HG02642 (cell line): ENCODE measurements at regions not wholly inside any gene's neighbourhood (a gene's known extent, or its start where the extent isn't known, plus 50 kb on each side); places are given as distances from the start of the nearest gene placed in this dataset.
"Not testable (repeated sequence)": the region's sequence is repeated elsewhere in the genome, so short reads cannot be mapped to it uniquely, and the experiment has no call there.

Experiments used
- ATAC-seq: cut with Tn5 transposase; IDR thresholded peaks from one replicate; pipeline ENCODE4 v1.9.1; 2021; ENCODE audit warnings: mild to moderate bottlenecking; ENCODE audit not compliant: unreplicated experiment, poor library complexity

- no peak for ATAC-seq
These were observed 2031.3 kb upstream of the CELF4 start for GRCh38 chr18:39596891-39597290.

DNA sequence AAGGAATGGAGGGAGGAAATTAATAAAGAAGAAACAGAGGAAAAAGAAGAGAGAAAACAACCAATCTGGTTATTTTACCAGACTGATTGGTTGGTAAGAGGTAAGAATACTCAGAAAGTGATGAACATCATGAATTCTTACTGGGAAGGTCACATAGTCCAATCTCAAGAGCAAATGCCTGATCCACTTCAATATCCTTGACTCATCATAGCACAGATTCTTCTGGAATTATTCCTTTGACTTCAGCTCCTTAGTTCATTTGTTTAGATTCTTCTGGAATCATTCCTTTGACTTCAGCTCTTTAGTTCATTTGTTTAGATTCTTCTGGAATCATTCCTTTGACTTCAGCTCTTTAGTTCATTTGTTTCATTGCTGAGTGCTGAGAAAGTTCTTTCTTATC, 2030.6 kb upstream of the CELF4 start:
- ATAC-seq: no peak

GRCh38 chr18:39594206-39594605, 2028.6 kb upstream of the CELF4 start:
- ATAC-seq: no peak

DNA sequence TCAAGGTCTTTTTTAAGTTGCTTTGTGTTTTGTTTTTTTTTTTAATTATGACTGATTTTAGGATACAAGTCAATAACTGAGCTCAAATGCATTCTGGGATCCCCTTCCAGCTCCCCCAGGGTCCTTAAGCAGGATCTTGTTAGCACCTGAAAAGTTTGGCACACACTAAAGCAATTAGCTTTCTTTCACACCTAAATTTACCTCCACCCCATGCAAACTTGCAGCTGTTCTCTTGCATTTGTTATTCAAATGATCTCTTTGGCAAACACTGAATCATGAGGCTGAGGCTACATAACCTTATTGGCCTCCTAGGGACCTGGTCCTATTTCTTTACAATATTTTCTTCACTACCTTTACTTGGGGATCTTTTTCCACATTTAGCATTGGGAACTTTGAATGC, 2026.1 kb upstream of the CELF4 start:
- no peak for ATAC-seq

DNA sequence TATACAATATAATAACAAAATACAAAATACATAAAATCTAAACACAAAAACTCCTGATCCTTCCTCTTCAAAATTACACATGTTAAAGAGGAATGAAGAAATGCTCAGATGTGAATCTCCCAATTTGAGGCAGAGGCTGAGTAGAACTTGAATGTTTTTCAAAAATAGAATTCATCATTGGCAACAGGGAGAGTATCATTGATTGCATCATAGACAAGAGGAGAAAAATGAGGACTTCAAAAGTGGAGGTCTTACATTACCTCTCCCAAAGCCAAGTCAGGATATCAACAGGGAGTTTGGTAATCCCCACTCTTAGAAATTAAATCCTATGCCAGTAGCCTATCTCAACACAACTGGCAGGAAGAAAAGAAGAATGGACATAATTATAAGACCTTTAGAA, 2023.9 kb upstream of the CELF4 start:
- ATAC-seq: no peak

GRCh38 chr18:39587586-39587985, 2022.0 kb upstream of the CELF4 start:
- no peak for ATAC-seq

DNA sequence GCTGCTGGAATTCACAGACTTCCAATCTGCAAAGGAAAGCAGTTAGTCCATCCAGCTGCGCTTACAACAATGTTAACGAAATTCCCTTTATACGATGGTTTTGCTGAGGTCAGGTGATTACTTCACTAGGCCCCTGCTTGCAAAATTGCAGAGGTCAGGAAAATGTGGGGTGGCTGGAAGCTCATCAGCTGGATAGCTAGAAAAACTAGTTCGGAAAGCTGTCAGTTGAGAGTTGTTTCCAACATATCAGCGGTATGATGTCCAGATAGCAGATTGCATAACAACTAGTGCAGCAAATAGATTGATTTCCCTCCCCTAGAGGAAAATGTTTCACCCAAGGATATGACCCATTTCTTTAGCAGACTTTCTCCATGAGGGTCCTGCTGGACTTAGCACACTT, 2021.1 kb upstream of the CELF4 start:
- no peak for ATAC-seq

DNA sequence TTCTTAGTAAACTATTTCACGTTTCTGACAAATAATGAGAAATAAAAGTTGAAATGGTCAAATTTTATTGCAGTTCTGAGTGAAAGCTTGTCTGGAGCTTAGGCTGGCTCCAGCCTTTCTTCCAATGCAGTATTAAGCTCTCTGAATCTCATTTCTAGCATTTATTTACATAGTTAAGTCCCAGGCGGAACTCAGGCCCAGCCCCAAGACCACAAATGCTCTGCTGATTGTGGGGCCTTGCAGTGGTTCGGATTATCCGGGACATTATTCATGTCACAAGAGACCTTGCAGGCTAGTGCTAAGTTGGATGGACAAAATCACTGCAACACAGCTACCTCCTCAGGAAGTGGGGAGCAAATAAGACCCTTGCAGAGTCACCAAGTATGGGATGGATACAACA, 2009.3 kb upstream of the CELF4 start:
- no peak for ATAC-seq

DNA sequence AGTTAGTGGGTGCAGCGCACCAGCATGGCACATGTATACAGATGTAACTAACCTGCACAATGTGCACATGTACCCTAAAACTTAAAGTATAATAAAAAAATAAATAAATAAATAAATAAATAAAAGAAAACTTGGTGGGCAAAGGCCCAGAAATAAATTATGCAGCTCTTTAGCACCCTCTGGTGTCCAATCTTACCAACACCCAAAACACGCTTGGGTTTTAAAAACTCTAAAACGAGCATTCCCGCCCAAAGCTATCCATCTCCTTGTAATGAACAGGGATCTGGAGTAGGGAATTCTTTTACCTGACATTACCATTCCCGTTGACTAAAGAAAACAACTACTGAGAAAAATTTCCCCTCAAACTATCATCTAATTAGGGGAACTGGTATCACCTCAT, 2005.9 kb upstream of the CELF4 start:
- ATAC-seq: no peak

- ATAC-seq: not testable (repeated sequence)
These were observed 2000.1 kb upstream of the CELF4 start for GRCh38 chr18:39565551-39566230.

- ATAC-seq: no peak
These were observed 1999.1 kb upstream of the CELF4 start for GRCh38 chr18:39564716-39565115.

- no peak for ATAC-seq
These were observed 1995.5 kb upstream of the CELF4 start for GRCh38 chr18:39561126-39561525.

DNA sequence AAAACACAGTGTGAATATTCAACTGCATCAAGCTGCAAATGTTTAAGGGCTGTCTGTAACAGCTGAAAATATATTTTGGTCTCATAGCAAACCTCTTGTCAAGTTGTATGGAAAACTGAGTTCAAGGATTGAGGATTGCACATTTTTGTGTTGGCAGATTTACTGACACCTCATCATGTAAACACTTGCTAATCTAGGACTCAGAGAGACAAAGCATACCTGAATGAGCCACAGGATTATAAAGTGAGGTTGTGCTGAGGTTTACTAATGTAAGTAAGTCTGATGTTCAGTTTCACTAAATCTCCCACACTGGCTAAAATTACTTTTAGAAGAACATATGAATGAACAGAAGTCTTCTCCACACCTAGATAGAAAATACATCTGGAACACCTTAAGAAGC, 1993.1 kb upstream of the CELF4 start:
- ATAC-seq: no peak

DNA sequence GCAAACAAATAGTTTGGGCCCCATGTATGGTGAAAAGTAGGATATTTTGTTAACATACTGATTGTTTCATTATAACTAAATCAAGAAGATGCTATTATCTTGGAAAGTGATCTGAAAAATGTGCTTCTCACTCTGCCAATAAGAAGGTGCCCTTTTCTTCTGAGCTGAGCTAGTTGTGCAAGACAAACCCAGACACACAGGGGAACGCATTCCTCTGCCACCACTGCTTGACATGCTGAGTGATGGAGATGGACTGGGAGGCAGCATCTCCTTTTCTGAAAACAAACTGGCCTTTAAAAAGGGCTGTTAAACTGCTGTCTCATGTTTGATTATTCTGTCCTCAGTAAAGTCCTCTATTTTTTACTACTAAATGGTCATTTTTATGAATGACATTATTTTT, 1989.9 kb upstream of the CELF4 start:
- no peak for ATAC-seq

GRCh38 chr18:39550701-39551100, 1985.1 kb upstream of the CELF4 start:
- no peak for ATAC-seq

GRCh38 chr18:39549144-39549543, 1983.5 kb upstream of the CELF4 start:
- ATAC-seq: no peak

- no peak for ATAC-seq
These were observed 1966.1 kb upstream of the CELF4 start for GRCh38 chr18:39531659-39532058.

DNA sequence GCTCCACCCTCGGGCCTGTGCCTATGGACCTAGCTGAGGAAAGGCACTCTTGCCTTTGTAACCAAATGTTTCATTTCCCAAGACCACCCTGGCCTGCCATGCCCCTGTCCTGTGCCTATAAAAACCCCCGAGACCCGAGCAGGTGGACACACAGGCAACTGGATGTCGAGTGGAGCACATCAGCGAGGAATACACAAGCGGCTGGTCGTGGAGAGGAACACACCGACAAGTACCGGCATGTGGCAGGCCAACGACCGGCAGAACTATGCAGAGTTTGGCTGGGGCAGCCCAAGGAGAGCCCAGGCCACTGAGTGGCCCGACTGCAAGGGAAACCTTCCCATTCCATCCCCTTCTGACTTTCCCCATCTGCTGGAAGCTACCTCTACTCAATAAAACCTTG, 1963.8 kb upstream of the CELF4 start:
- no peak for ATAC-seq

- no peak for ATAC-seq
These were observed 1961.9 kb upstream of the CELF4 start for GRCh38 chr18:39527465-39527864.

DNA sequence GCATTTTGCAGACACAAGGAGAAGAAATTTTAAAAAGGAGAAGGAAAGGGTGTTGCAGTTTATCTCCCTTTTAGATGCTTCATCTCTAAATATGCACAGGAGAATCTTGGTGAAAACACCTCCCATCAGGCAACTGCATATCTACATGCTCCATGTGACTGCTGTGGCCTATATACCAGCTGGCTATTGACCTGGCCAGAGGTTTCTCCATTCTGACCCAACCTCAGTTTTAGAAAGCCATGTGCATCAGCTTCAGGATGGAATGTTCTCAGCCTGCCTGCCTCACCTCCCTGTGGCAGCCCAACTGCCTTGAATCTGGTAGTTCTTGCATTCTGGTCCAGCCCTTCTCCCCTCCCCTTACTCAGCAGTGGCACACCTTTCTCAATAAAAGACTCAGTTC, 1958.8 kb upstream of the CELF4 start:
- no peak for ATAC-seq

DNA sequence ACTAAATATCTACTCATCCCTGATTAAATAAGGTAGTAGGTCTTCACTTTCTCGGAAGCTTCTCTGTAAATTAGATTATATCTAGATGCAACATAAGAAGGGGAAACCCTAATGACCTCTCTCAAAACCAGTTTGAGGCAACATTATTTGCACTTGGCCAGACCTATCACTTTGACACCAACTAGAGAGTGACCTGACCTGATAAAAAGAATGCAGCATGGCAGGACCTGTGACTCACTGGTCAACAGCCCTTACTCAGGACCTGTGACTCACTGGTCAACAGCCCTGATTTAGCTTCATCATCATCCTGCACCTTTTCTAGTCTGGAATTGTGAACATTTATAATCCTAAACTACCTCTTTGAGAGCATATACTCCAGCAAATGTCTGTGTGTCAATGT, 1957.7 kb upstream of the CELF4 start:
- no peak for ATAC-seq

- no peak for ATAC-seq
These were observed 1955.6 kb upstream of the CELF4 start for GRCh38 chr18:39521164-39521563.

- ATAC-seq: no peak
These were observed 1954.1 kb upstream of the CELF4 start for GRCh38 chr18:39519741-39520140.
